HG03442 (cell line): ENCODE measurements at regions not wholly inside any gene's neighbourhood (a gene's known extent, or its start where the extent isn't known, plus 50 kb on each side); places are given as distances from the start of the nearest gene placed in this dataset.
"Not testable (repeated sequence)": the region's sequence is repeated elsewhere in the genome, so short reads cannot be mapped to it uniquely, and the experiment has no call there.

ENCODE experiments used
- ATAC-seq: cut with Tn5 transposase; IDR thresholded peaks from one replicate; pipeline ENCODE4 v1.9.1; 2021; ENCODE audit warnings: mild to moderate bottlenecking, moderate library complexity; ENCODE audit not compliant: unreplicated experiment

DNA sequence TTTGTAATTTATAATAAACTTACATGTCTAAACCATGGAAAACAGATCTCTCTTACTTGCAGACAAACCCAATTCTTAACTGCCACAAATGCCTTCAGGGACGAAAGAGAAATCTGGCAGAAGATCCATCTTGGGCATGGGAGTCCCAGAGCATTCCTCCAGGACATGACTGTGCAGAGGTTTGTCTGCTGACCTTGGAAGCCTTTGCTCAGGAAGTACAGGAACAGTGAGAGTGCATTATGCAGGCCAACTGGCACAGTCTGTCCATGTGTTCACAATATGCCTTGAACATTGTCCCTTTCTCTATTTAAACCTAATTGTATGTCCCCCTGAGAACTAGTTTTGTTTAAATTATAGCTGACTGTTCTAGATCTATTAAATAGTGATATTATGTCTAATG, 467.1 kb downstream of the ATP23 start:
- ATAC-seq: no peak

DNA sequence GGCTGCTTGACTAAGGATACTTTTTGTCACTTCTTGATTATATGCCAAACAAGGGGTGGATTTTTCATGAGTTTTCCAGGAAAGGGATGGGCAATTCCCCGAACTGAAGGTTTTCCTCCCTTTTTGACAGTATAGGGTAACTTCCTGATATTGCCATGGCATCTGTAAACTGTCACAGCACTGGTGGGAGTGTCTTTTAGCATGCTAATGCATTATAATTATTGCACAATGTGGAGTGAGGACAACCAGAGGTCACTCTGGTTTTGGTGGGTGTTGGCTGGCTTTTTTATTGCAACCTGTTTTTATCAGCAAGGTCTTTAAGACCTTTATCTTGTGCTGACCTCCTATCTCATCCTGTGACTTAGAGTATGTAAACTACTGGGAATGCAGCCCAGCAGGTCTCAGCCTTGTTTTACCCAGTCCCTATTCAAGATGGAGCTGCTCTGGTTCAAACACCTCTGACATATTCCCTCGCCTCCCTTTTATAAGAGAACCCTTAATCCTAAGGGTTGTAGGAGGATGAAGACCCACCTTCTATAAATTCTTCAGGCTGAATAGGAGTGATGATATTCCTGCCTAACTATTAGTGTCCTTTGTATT, 471.2 kb downstream of the ATP23 start:
- ATAC-seq: no peak

DNA sequence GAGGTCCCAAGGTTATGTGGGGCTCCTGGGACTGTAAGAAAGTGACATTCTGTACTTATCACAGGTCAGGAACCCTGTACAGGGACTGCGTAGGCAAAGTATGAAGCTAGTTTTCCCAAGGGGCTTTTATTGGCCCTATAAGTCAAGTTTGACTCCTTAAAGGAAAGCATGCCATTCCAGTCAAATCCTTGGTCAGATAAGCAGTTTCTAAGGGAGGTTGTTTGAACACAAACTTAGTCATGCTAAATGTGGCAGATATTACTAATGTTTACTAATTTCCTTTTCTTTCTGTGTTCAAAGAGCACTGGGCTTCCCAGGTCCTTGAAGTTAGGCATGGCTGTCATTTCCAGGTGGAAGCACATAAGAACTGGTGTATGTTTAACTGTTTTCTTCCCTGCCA, 472.4 kb downstream of the ATP23 start:
- no peak for ATAC-seq

- no peak for ATAC-seq
Observed at GRCh38 chr12:58414398-58414871, 473.1 kb downstream of the ATP23 start.

DNA sequence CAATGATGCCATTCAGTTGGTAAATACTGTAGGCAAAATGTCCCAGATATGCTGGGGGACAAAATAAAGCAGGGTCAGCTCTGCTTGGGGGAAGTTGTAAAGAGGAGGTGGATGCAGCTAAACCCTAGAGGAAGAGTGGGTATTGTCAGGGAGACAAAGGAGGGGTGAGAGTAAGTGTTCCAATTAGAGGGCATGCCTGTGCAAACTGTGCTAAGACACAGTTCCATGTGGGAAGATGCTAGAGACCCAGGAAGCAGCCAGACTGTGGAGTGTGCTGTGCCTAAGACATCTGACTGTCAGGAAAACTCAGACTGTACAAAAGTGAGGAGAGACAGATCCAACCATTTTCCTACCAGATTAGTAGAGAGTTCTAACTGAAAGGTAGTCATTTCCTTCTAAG, 474.3 kb downstream of the ATP23 start:
- ATAC-seq: no peak

- ATAC-seq: no peak
Observed at GRCh38 chr12:58416236-58416635, 474.9 kb downstream of the ATP23 start.

- no peak for ATAC-seq
Observed at GRCh38 chr12:58419196-58419760, 477.9 kb downstream of the ATP23 start.

- ATAC-seq: no peak
Observed at GRCh38 chr12:58419905-58420304, 478.5 kb downstream of the ATP23 start.

- ATAC-seq: no peak
Observed at GRCh38 chr12:58420503-58420902, 479.1 kb downstream of the ATP23 start.

GRCh38 chr12:58421990-58422389, 480.6 kb downstream of the ATP23 start:
- ATAC-seq: no peak

- no peak for ATAC-seq
Observed at GRCh38 chr12:58424735-58425392, 483.5 kb downstream of the ATP23 start.

DNA sequence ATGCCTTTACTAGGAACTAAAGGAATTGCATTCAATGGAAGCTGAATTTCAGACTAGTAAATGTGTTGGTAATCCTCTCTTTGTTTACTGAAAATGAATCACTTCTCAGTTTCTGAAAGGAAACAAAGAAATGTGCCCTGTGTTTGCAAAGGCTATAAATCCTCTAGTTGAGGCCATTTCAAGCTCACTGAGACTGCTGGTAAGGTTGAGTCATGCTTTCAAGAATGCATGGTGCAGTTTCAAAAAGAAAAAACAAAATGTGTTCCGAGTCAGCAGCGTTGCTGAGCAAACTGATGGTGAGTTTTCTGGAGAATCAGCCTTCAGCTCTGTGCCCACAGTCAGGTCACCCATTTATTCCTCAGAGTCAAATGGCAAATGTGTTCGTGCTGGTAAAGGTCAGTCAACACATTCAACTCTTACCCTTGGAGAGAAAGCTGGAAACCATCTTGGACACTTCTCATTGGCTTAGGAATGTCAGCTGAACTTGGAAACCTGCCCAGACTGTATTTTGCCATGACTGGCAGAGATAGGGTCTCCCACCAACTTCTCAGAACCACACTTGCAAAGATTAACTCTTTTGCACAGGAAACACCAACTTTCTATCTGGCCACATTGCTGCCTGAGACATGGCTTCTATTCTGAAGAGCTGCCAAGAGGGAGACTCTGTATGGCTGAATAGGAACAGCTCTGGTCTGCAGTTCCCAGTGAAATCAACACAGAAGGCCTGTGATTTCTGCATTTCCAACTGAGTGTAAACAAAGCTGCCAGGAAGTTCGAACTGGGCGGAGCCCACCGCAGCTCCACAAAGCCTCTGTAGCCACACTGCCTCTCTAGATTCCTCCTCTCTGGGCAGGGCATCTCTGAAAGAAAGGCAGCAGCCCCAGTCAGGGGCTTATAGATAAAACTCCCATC, 484.4 kb downstream of the ATP23 start:
- peak; percentile 95 for ATAC-seq

DNA sequence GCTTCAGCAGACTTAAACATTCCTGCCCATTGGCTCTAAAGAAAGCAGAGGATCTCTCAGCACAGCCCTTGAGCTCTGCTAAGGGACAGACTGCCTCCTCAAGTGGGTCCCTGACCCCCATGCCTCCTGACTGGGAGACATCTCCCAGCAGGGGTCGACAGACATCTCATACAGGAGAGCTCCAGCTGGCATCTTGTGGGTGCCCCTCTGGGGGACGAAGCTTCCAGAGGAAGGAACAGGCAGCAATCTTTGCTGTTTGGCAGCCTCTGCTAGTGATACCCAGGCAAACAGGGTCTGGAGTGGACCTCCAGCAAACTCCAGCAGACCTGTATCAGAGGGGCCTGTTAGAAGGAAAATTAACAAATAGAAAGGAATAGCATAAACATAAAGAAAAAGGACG, 485.1 kb downstream of the ATP23 start:
- not testable (repeated sequence) for ATAC-seq

DNA sequence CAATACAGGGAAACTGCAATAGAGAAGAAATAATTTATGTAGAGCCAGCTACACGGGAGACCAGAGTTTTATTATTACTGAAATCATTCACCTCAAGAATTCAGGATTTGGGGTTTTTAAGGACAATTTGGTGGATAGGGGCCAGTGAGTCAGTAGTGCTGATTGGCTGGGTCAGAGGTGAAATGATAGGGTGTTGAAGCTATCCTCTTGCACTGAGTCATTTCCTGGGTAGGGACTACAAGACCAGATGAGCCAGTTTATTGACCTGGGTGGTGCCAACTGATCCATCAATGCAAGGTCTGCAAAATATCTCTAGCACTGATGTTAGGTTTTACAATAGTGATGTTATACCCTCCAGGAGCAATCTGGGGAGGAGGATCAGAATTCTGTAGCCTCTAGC, 486.3 kb downstream of the LRIG3 start:
- no peak for ATAC-seq

DNA sequence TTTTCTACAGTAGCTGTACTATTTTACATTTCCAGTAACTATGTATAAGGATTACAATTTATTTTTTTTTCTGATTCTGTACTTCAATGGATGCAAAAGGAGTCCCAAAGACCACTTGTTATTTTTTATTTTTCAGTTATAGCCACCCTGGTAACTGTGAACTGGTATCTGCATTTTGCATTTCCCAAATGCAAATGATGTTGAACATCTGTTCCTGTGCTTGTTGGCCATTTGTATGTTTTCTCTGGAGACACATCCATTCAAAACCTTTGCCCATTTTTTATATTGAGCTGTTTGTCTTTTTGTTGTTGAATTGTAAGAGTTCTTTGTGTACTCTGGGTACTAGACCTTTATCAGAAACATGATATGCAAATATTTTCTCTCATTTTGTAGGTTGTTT, 485.6 kb downstream of the LRIG3 start:
- ATAC-seq: no peak

GRCh38 chr12:58435647-58436046, 484.7 kb downstream of the LRIG3 start:
- peak; percentile 65 for ATAC-seq

DNA sequence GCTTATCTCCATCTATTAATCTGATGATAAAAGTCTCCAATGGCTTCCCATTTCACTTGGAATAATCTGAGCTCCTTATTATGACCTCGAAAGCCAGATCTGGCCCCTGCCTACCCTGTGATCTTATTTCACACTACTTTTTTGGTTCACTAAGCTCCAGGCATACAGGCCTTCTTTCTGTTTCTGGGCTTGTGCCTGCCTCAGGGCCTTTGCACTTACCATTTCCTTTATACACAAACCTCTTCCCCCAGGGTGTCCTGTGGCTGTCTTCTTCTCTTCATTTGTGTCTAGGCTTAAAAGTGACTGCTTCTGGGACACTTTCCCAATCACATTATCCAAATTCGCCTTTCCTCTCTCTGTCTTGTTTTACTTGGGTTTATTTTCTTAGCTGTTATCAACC, 478.8 kb downstream of the LRIG3 start:
- ATAC-seq: no peak

DNA sequence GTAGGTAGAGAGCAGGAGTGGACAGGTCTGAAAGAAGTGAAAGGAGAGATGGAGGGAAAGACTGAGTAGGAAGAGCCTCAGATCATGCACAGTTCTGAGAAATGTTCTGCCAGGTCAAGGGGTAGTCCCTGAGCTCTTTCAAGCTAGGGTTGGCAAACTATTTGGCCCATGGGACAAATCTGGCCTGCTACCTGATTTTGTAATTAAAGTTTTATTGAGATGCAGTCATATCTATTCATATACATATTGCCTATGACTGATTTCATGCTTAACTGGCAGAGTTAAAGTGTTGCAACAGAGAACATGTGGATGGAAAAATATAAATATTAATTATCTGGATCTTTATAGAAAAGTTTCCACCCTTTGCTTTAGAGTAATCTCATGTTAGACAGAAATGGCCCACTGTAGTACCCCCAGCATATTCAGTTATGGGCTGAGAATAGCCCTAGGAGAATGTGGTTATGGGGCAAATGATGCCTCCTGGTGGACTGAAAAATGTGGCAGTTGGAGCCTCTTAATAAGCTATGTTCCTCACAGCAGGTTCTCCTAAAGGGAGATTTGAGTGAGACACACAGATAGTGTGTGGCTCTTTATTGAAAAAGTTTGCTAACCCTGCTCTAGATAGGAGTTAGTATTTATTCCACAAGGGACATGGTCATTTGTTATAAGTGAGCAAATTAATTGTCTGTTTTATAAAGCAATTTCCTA, 476.9 kb downstream of the LRIG3 start:
- peak; percentile 84 for ATAC-seq

DNA sequence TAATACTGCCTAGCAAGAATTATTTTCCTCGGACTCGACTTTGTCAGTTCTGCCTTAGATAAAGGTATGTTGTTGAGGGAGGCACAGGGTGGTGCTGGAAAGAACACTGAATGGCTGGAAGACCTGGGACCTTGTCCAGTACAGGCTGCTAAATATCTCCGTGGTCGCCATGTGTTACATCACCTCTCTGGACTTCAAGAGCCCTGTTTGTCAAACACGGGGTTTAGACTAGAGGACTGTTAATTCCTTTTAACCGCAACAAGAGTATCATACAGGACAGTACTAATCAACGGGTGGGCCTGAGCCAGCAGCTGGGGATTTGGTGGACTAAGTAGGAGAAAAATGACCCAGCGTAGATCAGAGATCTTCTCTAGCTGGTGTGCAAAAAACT, 476.3 kb downstream of the LRIG3 start:
- no peak for ATAC-seq

DNA sequence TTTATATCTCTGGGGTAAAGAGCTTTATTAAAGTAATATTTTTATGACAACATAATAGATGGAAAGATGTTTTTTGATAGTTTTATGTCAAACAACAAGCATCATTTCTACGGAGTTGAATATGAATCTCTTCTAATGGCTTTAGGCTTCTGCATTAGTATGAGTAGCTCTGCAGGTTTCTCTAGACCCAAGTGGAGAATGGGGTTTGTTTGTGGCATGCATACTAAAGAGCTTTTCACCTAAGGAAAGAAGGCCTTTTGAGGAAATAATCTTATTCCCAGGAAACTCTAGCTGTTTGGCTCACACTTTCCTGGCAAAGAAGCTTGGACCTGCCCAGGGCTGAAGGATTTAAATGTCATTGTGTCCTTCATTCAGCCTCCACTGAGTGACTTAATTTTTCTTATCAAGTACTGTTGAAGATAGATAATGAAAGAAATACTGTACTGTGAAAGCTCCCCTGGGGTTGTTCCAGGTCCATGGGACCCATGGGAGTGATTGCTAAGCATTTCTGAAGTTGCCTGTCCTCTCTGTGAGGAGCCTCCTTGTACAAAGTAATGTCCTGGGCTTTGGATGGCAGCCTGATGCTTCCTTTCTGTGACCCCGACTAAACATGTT, 469.3 kb downstream of the LRIG3 start:
- no peak for ATAC-seq
